ENCODE measurements at regions not wholly inside any gene's neighbourhood (a gene's known extent, or its start where the extent isn't known, plus 50 kb on each side); places are given as distances from the start of the nearest gene placed in this dataset.

DNA sequence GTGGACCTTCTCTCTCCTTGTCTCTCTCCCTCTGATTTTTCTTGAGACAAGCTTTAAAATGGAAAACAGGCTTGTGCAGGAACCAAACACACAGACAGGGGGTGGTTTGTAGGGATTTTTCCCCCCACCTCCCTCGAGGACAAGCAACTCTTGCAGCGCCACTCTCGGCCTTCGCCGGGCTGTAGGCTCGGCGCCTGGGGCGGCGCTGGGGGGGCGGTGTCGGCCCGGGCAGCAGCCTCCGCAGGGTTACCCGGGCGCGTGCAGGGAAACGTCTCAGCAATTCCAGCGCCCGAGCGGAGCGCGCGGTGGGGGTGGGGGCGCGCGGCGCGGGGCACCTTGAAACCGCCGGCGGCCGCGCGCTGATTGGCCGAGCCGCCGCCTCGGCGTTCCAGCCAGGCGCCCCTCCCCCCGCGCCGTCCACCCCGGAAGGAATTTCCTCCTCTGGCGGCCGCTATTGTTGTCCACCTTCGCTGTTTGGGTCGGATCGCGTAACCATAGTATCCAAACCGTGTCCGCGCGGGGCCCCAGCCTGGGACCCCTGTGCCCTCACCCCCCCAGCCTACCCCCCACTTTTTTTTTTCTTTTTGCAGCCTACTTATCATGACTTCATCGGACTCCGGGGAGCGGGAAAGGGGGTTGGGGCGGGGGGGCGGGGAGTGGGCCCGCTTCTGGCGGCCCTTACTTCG lies 59.8 kb upstream of the ACOT11 start:
- DNase-seq (ENCODE audit: low spot score): peak; percentile 94
- ChIA-PET CTCF (interaction anchor here (0.6 to 1.6 kb wide), 8 partner anchors 9 to 278 kb away, joined by 3 to 18 read pairs (median 5); partner anchors contain the start of gene SSBP3), POLR2A (ENCODE audit: low non-redundant PET) (no interaction called here)
- TF ChIP-seq, protein P1, sequence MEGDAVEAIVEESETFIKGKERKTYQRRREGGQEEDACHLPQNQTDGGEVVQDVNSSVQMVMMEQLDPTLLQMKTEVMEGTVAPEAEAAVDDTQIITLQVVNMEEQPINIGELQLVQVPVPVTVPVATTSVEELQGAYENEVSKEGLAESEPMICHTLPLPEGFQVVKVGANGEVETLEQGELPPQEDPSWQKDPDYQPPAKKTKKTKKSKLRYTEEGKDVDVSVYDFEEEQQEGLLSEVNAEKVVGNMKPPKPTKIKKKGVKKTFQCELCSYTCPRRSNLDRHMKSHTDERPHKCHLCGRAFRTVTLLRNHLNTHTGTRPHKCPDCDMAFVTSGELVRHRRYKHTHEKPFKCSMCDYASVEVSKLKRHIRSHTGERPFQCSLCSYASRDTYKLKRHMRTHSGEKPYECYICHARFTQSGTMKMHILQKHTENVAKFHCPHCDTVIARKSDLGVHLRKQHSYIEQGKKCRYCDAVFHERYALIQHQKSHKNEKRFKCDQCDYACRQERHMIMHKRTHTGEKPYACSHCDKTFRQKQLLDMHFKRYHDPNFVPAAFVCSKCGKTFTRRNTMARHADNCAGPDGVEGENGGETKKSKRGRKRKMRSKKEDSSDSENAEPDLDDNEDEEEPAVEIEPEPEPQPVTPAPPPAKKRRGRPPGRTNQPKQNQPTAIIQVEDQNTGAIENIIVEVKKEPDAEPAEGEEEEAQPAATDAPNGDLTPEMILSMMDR (conservative IDR thresholded peaks at IDR 0.05; ENCODE audit: low read depth): no peak
- H3K27ac ChIP-seq: peak overlapping the region; percentile 89

DNA sequence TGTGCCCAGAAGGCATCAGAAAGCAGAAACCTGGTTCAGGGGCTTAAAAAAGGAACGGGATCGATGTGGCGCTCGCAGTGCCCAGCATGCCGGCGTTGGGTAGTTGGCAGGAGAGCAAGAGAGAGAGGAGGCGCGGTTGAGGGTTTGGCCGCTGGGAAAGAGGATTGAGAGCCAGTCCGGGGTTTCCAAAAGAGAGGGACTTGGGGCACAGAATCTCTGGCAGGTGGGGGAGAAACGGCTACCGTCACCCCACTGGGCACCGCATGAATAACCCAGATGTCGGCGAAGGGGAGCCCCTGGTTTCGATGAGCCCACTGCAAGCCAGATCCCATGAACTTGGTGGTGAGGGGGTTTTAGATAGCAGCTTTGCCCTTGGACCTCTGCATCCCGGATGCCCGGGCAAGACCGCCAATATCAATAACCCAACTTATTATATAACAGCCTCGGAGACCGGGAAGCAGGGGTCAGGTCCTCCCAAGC lies 60.4 kb upstream of the ACOT11 start:
- peak overlapping the region; percentile 89 for H3K27ac ChIP-seq
- TF ChIP-seq, protein P1 (conservative IDR thresholded peaks at IDR 0.05; ENCODE audit: low read depth): no peak
- CTCF ChIA-PET: interaction anchor here (0.6 to 1.4 kb wide), 4 partner anchors 8 to 116 kb away, joined by 4 to 5 read pairs (median 4); no protein-coding TSS in a partner anchor
- DNase-seq (ENCODE audit: low spot score): no peak
- POLR2A ChIA-PET (ENCODE audit: low non-redundant PET): no interaction called here

- H3K27ac ChIP-seq: peak overlapping the region; percentile 84; the same call in 1 of the 2 replicates
- ChIA-PET CTCF (interaction anchor here (0.6 to 1.4 kb wide), 3 partner anchors 7 to 366 kb away, joined by 3 to 4 read pairs (median 4); no protein-coding TSS in a partner anchor), POLR2A (ENCODE audit: low non-redundant PET) (no interaction called here)
- TF ChIP-seq, protein P1 (conservative IDR thresholded peaks at IDR 0.05; ENCODE audit: low read depth): no peak
- no peak for DNase-seq (ENCODE audit: low spot score)
These were observed 61.1 kb upstream of the ACOT11 start for GRCh38 chr1:54486907-54487306.

GRCh38 chr1:54485416-54485815 lies 62.6 kb upstream of the ACOT11 start:
- ChIA-PET CTCF (interaction anchor here (0.6 kb wide), 1 partner anchor 402 kb away, joined by 4 read pairs; no protein-coding TSS in a partner anchor), POLR2A (ENCODE audit: low non-redundant PET) (no interaction called here)
- peak; percentile 25 for DNase-seq (ENCODE audit: low spot score)
- TF ChIP-seq, protein P1 (conservative IDR thresholded peaks at IDR 0.05; ENCODE audit: low read depth): no peak
- H3K27ac ChIP-seq: peak overlapping the region; percentile 84

GRCh38 chr1:54483875-54484437 lies 64.1 kb upstream of the ACOT11 start:
- TF ChIP-seq, protein P1 (conservative IDR thresholded peaks at IDR 0.05; ENCODE audit: low read depth): no peak
- ChIA-PET CTCF (no interaction called here), POLR2A (ENCODE audit: low non-redundant PET) (no interaction called here)
- peak overlapping the region; percentile 84 for H3K27ac ChIP-seq
- DNase-seq (ENCODE audit: low spot score): no peak

DNA sequence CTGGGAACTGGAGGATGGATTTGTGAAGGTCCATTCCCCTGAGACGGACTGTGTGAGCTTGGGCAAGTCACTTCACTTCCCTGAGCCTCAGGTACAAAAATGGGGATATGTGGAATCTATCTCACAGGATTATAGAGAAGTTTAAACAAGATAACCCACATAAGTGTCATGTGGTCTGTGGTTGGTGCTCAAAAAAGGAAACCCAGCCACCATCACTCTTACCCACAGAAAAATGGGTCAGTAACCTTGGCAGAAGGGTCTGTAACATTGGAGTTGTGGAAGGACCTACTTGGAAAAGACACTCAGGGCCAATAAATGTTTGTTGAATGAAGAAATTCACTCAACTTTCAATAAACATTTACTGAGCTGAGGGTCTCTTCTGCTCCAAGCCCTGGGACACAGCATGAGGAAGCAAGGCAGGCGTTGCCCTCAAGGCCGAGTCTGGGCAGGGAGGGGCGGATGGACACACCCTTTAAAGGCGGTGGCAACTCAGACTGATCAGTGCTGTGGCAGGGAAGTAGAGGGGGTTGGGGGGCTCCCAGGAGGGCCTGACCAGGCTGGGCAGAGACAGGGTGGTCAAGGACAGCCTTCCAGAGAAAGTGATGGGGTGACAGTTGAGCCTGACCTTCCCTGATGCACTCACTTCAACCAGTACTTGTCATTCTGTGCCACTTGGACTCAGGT lies 66.7 kb upstream of the ACOT11 start:
- DNase-seq (ENCODE audit: low spot score): no peak
- TF ChIP-seq, protein P1 (conservative IDR thresholded peaks at IDR 0.05; ENCODE audit: low read depth): no peak
- H3K27ac ChIP-seq: no peak overlapping the region
- CTCF ChIA-PET: no interaction called here
- POLR2A ChIA-PET (ENCODE audit: low non-redundant PET): no interaction called here
